GF-D8 (cell line): ENCODE measurements at regions not wholly inside any gene's neighbourhood (a gene's known extent, or its start where the extent isn't known, plus 50 kb on each side); places are given as distances from the start of the nearest gene placed in this dataset.

Source experiments
- DNase-seq: peaks from one replicate; lab custom pipeline; 2025; lab: John Stamatoyannopoulos, UW

DNA sequence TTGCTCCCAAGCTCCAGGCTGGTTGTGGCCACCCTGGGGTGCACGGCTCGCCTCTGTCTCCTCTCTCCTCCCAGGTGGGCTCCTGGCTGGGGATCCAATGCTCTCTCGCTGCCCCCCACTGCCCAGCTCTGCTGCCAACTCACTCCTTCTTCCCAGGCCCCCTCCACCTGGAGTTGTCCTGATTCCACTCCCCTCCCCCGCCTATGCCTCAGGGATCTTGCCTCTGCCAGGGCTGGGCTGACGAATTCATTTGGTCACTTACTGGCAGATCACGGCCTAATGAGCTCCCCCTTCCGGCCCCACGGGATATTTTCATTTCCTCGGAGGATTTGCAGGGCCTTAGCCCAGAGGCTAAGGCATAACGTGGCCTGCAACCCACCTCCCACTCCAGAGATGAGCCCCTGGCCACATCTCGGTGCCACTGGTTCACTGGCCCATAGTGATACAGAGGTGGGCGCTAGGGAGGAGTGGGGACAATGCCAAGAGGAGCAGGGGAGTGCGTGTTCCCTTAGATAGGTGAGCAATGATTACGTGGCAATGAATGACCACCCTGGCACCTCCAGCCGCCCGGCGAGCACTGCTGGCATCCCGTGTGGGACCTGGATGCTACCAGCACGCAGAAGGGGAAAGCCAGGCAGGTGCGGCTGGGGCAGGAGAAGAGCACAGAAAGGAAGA is 344.6 kb upstream of the SHH start:
- DNase-seq = no peak

DNA sequence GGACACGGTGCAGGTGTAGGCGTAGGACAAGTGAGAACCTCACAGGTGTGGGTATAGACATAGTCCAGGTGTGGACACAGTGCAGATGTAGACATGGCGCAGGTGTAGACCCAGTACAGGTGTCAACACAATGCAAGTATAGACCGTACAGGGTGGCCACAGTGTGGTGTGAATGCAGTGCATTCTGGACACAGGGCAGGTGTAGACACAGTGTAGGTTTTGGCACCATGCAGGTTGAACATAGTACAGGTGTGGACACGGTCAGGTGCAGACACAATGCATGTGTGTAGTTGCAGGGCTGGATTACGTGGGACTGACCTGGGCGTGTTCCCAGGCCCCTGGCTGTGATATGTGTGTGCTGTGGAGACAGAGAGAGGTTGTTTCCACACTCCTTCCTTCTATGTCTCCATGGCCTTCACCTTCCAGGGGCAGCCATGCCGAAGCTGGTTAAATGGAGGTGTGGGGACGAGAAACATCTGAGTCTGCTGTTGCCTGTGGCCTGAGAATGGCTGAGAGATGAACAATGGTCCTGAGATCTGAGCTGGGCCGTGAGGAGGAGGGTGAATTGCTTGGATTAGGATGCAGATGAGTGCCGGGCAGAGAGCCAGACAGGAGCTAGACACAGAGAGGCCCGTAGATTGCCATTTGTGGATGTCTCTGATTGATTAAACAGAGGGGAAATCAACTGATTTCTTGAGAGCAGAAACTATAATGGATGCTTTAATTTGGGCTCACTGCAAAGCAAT is 343.9 kb upstream of the SHH start:
- no peak for DNase-seq

DNA sequence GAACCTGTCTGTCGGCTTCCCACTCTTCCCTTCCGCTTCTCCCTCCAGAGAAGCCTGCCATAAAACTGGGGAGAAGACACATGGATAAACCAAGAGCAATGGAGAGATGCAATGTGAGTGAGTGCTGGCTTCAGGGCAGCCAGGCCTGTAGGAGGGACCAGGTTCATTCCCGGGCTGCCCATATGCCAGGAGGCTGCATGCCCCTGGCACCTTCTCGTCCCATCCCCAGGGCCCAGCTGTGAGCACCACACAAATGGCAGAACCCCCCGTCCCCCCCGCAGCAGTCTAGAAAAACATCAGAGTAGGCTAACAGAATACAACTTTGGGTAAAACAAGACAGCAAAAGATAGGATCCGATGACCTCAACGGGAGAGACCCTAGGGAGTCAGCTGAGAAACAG is 341.3 kb upstream of the SHH start:
- no peak for DNase-seq

GRCh38 chr7:156152390-156152789 is 340.1 kb upstream of the SHH start:
- DNase-seq = no peak

DNA sequence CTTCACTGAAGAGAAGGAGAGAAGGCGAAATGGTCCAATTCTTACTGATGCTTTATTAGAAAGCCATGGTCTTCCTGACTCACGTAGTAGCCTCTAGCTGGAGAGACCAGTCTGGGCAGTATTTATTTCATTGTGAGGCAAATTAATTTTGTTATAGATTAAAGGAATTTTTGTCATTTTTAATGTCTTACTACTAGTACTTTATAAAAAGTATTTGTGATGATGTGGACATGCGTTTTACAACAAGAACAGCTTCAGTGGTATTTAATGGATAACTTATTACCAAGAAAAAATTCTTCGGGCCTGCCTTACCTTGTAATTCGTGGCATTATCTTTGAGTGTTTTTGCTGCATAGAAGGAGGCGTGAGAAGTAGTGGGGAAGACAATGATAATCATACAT is 339.4 kb upstream of the SHH start:
- no peak for DNase-seq

DNA sequence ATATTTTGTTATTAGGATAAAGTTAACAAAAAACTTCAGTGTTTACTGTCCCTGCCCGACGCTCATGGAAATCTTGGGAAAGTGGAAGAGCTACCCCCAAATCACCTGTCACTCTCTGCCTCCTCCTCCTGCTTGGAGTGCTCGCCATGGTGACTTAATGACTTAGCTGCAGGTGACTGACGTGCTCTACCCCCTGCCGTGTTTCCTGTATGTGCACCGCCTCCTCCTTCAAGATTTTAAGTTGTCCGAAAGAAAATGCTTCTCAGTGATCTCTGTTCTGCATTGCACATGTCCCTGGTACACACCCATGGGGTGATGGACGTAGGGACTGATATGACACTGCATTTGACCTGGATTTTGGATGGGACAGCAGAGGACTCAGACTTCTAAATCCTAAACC is 338.8 kb upstream of the SHH start:
- no peak for DNase-seq

GRCh38 chr7:156148995-156149394 is 336.7 kb upstream of the SHH start:
- no peak for DNase-seq

- DNase-seq = no peak
These were observed 336.3 kb upstream of the SHH start for GRCh38 chr7:156148547-156148946.

GRCh38 chr7:156147756-156148504 is 335.7 kb upstream of the SHH start:
- DNase-seq = no peak

GRCh38 chr7:156147104-156147503 is 334.8 kb upstream of the SHH start:
- DNase-seq = no peak

GRCh38 chr7:156145996-156146395 is 333.7 kb upstream of the SHH start:
- no peak for DNase-seq

- no peak for DNase-seq
These were observed 332.9 kb upstream of the SHH start for GRCh38 chr7:156145184-156145583.

GRCh38 chr7:156143683-156144082 is 331.4 kb upstream of the SHH start:
- no peak for DNase-seq

DNA sequence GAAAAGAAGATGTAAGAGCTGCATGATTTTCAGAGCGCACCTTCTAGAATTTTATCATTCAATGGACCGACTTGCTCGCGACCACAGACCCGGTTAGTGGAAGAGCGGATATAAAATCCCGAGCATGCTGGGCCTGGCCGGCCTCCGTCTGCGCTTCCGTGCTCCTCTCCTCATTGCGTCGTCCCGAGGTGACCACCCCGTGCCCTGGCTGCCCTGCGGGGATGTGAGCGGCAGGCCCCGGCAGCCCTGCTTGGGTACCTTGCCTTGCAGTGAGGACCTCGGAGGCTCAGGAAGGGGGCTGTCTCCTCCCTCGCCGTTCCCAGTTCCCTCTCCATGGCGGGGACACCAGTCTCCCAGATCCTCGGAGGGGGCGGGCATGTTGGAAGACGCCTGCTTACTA is 330.9 kb upstream of the SHH start:
- no peak for DNase-seq

DNA sequence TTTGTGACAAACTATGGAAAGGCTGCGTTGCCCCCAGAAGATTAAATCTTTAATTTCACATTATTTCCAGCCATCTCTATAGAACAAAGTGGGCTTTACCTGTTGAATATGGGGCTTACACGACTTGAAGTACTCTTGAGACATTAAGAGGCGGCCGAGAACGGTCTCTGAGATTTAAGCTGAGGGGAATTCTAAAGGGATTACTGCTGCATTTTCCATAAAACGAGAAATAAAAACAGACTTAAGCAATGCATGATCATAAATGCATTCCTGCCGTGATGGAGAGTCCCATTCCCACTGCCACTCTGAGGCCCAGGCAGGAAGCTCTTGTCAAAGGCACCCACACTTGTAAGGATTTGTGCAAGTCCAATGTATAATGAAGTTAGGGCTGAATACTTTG is 329.7 kb upstream of the SHH start:
- DNase-seq = no peak

DNA sequence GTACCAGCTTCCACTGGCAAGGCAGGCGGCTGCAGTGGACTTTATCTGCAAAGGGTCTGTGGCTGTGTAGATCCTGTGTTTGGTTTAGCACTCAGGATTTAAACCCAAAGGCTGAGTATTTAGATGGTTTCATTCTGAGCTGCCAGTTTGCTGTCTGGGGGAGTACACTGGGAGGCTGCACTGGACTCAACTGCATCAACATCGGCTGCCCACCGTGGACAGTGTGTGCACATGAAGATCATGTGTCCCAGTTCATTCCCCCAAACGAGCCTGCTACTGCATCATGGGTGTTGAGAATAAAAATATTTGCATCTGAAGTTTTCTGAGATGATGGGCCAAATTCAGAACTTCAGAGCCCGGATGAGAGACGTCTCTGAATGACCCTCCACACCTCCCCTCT is 328.6 kb upstream of the SHH start:
- DNase-seq = no peak

GRCh38 chr7:156140447-156140846 is 328.2 kb upstream of the SHH start:
- DNase-seq = no peak

GRCh38 chr7:156139633-156140032 is 327.4 kb upstream of the SHH start:
- no peak for DNase-seq

GRCh38 chr7:156139112-156139511 is 326.8 kb upstream of the SHH start:
- no peak for DNase-seq

DNA sequence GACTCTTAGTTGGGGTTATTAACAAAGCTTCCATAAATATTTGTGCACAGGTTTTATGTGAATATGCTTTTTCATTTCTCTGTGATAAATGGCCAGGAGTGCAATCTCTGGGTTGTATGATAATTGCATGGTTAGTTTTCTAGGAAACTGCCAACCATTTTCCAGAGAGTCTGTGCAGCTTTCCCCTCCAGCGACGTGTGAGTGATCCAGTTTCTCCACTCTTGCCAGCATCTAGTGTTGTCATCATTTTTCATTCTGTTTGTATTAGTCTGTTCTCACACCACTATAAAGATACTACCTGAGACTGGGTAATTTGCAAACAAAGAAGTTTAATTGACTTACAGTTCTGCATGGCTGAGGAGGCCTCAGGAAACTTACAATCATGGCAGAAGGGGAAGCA is 319.6 kb upstream of the SHH start:
- DNase-seq = no peak

- no peak for DNase-seq
These were observed 317.3 kb upstream of the SHH start for GRCh38 chr7:156129522-156129921.

DNA sequence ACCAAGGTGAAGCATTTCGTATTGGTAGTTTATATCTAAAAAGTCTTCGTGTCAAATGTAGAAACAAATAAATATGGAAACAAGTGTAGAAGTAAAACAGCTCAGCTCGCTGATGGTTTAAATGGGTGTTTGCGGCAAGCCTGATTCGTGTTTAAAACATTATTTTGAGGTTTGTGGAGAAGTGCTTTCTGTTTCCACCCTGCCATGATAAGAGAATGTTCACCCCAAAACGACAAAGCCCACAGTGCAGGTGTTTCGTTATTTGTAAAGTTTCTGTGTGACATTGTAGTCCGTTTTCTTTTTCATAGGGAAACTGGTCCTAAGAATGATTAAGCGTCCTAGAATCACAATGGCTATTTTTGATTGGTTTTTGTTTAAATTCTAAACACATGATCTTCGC is 316.2 kb upstream of the SHH start:
- DNase-seq = no peak
